Trophoblast cell (in vitro differentiated cells and primary cell): ENCODE measurements at regions not wholly inside any gene's neighbourhood (a gene's known extent, or its start where the extent isn't known, plus 50 kb on each side); places are given as distances from the start of the nearest gene placed in this dataset.

Experiments used
- DNase-seq, 2 donors: peaks; one replicate each; pipeline ENCODE4 v3.0.0-alpha.2; 2016
- H2AFZ ChIP-seq: 2 replicates; pipeline ENCODE4 v1.6.1; 2013; ENCODE audit warnings: low read length, moderate library complexity, mild to moderate bottlenecking; ENCODE audit not compliant: insufficient read depth, poor library complexity
- H2AK5ac ChIP-seq: 2 replicates; pipeline ENCODE4 v1.6.1; 2013; ENCODE audit warnings: mild to moderate bottlenecking, low read length
- H2BK120ac ChIP-seq: 2 replicates; pipeline ENCODE4 v1.6.1; 2013; ENCODE audit warnings: low read length, mild to moderate bottlenecking, moderate library complexity; ENCODE audit not compliant: insufficient read depth, poor library complexity
- H2BK12ac ChIP-seq: 2 replicates; pipeline ENCODE4 v1.6.1; 2013; ENCODE audit warnings: mild to moderate bottlenecking, low read length, moderate library complexity
- H2BK5ac ChIP-seq: 2 replicates; pipeline ENCODE4 v1.6.1; 2013; ENCODE audit warnings: low read length, low read depth, moderate library complexity, mild to moderate bottlenecking; ENCODE audit not compliant: poor library complexity
- H3K14ac ChIP-seq: 2 replicates; pipeline ENCODE4 v1.6.1; 2013; ENCODE audit warnings: mild to moderate bottlenecking, low read length
- H3K18ac ChIP-seq: 2 replicates; pipeline ENCODE4 v1.6.1; 2013; ENCODE audit warnings: mild to moderate bottlenecking, low read length
- H3K23ac ChIP-seq: 2 replicates; pipeline ENCODE4 v1.6.1; 2013; ENCODE audit warnings: low read length
- H3K27ac ChIP-seq: 2 replicates; pipeline ENCODE4 v1.5.1; 2013; ENCODE audit warnings: low read depth, mild to moderate bottlenecking, inconsistent platforms, low read length, moderate library complexity
- H3K27me3 ChIP-seq: 2 replicates; pipeline ENCODE4 v1.6.1; 2013; ENCODE audit warnings: inconsistent platforms, mild to moderate bottlenecking, low read length, moderate library complexity; ENCODE audit not compliant: insufficient read depth
- H3K36me3 ChIP-seq, 2 experiments: 1 replicate in 1 of 2; 2 replicates in 1 of 2; pipeline ENCODE4 v1.6.1; 2013; ENCODE audit warnings: low read length in 2 of 2, mild to moderate bottlenecking in 2 of 2, moderate library complexity in 1 of 2; ENCODE audit not compliant: insufficient read depth in 2 of 2, control insufficient read depth in 1 of 2
- H3K4ac ChIP-seq: 2 replicates; pipeline ENCODE4 v1.6.1; 2013; ENCODE audit warnings: low read depth, mild to moderate bottlenecking, low read length, moderate library complexity
- H3K4me1 ChIP-seq, 2 experiments: 1 replicate in 1 of 2; 2 replicates in 1 of 2; pipeline ENCODE4 v1.6.1; 2013; ENCODE audit warnings: low read length in 2 of 2, mild to moderate bottlenecking in 2 of 2, moderate library complexity in 1 of 2; ENCODE audit not compliant: insufficient read depth in 2 of 2, control insufficient read depth in 1 of 2
- H3K4me2 ChIP-seq: 2 replicates; pipeline ENCODE4 v1.6.1; 2013; ENCODE audit warnings: inconsistent platforms, mild to moderate bottlenecking, low read length, moderate library complexity
- H3K4me3 ChIP-seq: 2 replicates; pipeline ENCODE4 v1.5.1; 2013; ENCODE audit warnings: mild to moderate bottlenecking, low read depth, low read length, inconsistent platforms
- H3K79me1 ChIP-seq: one replicate; pipeline ENCODE4 v1.6.1; 2013; ENCODE audit warnings: low read length
- H3K79me2 ChIP-seq: 2 replicates; pipeline ENCODE4 v1.6.1; 2013; ENCODE audit warnings: low read length, mild to moderate bottlenecking; ENCODE audit not compliant: control insufficient read depth, insufficient read depth, poor library complexity
- H3K9ac ChIP-seq: 2 replicates; pipeline ENCODE4 v1.6.1; 2013; ENCODE audit warnings: mild to moderate bottlenecking, low read length
- H3K9me3 ChIP-seq: 2 replicates; pipeline ENCODE4 v1.6.1; 2013; ENCODE audit warnings: low read depth, mild to moderate bottlenecking, control low read depth, inconsistent platforms, low read length; ENCODE audit not compliant: insufficient read depth
- H4K12ac ChIP-seq: 2 replicates; pipeline ENCODE4 v1.6.1; 2013; ENCODE audit warnings: low read depth, mild to moderate bottlenecking, low read length, moderate library complexity
- H4K8ac ChIP-seq: 2 replicates; pipeline ENCODE4 v1.6.1; 2013; ENCODE audit warnings: low read depth, mild to moderate bottlenecking, low read length, moderate library complexity
- H4K91ac ChIP-seq: one replicate; pipeline ENCODE4 v1.6.1; 2013; ENCODE audit warnings: low read depth, mild to moderate bottlenecking, low read length, moderate library complexity
- WGBS: extraction: QIAGEN DNeasy Blood & Tissue Kit; methylation state at CpG from one replicate; pipeline ENCODE4 v1.1.7; 2013; ENCODE audit warnings: missing lambda C conversion rate; ENCODE audit not compliant: insufficient read length, insufficient coverage; ENCODE audit errors: extremely low coverage; 5-methylcytosine and 5-hydroxymethylcytosine counted together

DNA sequence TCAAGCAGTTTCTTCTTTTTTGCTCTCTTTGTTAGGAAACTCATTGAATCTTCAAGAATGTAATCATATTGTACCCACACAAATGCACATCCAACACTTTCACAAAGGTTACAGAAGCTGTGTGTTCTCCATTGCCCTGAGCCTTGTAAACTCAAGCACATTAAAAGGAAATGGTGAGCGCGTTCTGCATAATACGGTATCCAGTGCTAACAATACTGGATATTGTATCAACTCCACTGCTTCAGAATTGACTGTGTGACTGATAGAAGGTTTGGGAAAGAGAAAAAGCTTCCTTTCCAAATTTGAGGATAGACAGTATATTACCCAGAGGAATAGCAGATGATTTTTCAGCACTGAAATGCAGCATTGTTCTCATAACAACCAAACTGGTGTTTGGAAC lies 268.9 kb upstream of the RBMS3 start:
- WGBS, result no CpG with 5 or more reads among the region's 3 CpGs
- no peak overlapping the region for H4K8ac ChIP-seq
- no peak overlapping the region for H3K23ac ChIP-seq
- H3K79me2 ChIP-seq, result no peaks in the 10 kb centered on the region
- no peak overlapping the region for H2AK5ac ChIP-seq
- H2BK12ac ChIP-seq, result no peak overlapping the region
- H3K36me3 ChIP-seq, result no peaks in the 10 kb centered on the region
- H3K27ac ChIP-seq, result no peak overlapping the region
- no peak overlapping the region for H4K91ac ChIP-seq
- H3K9ac ChIP-seq, result no peak overlapping the region
- H3K4me1 ChIP-seq, result no peaks in the 10 kb centered on the region
- H3K9me3 ChIP-seq, result no peaks in the 10 kb centered on the region
- H2BK5ac ChIP-seq, result no peak overlapping the region
- no peak overlapping the region for H4K12ac ChIP-seq
- H3K14ac ChIP-seq, result no peak overlapping the region
- no peaks in the 10 kb centered on the region for H3K27me3 ChIP-seq
- no peak overlapping the region for H2AFZ ChIP-seq
- H3K4me3 ChIP-seq, result no peak overlapping the region
- no peak overlapping the region for H2BK120ac ChIP-seq
- no peaks in the 10 kb centered on the region for H3K79me1 ChIP-seq
- no peak overlapping the region for H3K4ac ChIP-seq
- no peak for DNase-seq
- H3K18ac ChIP-seq, result no peak overlapping the region
- no peak overlapping the region for H3K4me2 ChIP-seq

DNA sequence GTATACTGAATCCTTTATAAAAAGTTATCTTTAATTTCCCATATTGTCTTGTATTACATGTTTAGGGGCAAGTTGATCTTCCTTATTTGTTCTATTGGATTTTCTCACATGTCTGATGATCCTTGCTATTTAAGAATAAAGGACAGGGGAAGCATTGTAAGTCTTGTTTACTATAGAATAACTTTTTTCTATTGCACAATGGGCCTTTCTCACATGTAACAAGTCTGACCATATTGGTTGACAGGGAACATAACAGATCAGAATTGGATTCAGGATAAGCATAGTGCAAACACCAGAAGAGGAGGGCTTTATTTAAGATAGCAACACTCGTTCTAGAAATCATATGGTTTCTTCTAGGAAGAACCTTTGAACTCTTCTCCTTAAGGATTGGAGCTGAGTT lies 257.9 kb upstream of the RBMS3 start:
- Histone ChIP-seq H3K23ac (no peak overlapping the region), H3K4me3 (no peak overlapping the region), H3K36me3 (no peaks in the 10 kb centered on the region), H3K4me1 (no peaks in the 10 kb centered on the region), H3K18ac (no peak overlapping the region), H4K8ac (no peak overlapping the region), H2BK12ac (no peak overlapping the region), H3K4me2 (no peak overlapping the region), H4K12ac (no peak overlapping the region), H3K79me1 (no peaks in the 10 kb centered on the region), H2AK5ac (no peak overlapping the region), H3K79me2 (no peaks in the 10 kb centered on the region), H3K14ac (no peak overlapping the region), H3K9me3 (no peaks in the 10 kb centered on the region), H3K27ac (no peak overlapping the region), H2AFZ (no peak overlapping the region), H3K27me3 (no peaks in the 10 kb centered on the region), H3K4ac (no peak overlapping the region), H2BK5ac (no peak overlapping the region), H2BK120ac (no peak overlapping the region), H4K91ac (no peak overlapping the region), H3K9ac (no peak overlapping the region)
- DNase-seq, result no peak
- no CpG with 5 or more reads among the region's 1 CpG for WGBS

DNA sequence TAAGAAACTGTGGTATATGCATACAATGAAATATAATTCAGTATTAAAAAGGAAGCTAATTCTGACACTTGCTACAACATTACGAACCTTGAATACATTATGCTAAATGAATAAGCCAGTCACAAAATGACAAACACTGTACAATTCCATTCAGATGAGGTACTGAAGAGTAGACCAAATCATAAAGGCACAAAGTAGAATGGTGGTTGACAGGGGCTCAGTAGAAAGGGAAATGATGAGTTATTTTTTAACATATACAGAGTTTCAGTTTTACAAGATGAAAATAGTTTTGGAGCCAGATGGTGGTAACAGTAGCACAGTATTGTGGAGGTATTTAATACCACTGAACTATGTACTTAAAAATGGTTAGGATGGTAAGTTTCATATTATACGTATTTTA lies 254.6 kb upstream of the RBMS3 start:
- Histone ChIP-seq H3K36me3 (no peaks in the 10 kb centered on the region), H4K91ac (no peak overlapping the region), H2BK120ac (no peak overlapping the region), H3K23ac (no peak overlapping the region), H2AFZ (no peak overlapping the region), H3K4me1 (no peaks in the 10 kb centered on the region), H2AK5ac (no peak overlapping the region), H3K14ac (no peak overlapping the region), H3K4me2 (no peak overlapping the region), H4K8ac (no peak overlapping the region), H3K4me3 (no peak overlapping the region), H3K27ac (no peak overlapping the region), H3K18ac (no peak overlapping the region), H3K79me2 (no peaks in the 10 kb centered on the region), H3K27me3 (no peaks in the 10 kb centered on the region), H3K79me1 (no peaks in the 10 kb centered on the region), H3K4ac (no peak overlapping the region), H4K12ac (no peak overlapping the region), H2BK12ac (no peak overlapping the region), H3K9me3 (no peaks in the 10 kb centered on the region), H2BK5ac (no peak overlapping the region), H3K9ac (no peak overlapping the region)
- DNase-seq, result no peak
- no CpG with 5 or more reads among the region's 2 CpGs for WGBS

DNA sequence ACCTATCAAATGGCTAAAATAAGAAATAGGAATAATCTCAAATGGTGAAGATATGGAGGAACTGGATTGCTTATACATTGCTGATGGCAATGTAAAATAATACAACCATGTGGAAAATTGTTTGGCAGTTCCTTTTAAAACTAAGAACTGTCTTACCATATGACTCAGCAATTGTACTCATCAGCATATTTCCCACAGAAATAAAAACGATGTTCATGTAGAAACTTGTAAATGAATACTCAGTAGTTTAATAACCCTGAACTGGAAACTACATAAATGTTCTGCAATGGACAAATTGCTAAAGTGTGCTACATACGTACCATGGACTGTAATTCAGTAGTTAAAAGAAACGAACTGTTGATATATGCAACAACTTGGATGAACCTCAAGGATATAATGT lies 253.9 kb upstream of the RBMS3 start:
- Histone ChIP-seq H2BK5ac (no peak overlapping the region), H3K4me2 (no peak overlapping the region), H2AFZ (no peak overlapping the region), H3K4me3 (no peak overlapping the region), H3K9ac (no peak overlapping the region), H3K18ac (no peak overlapping the region), H2AK5ac (no peak overlapping the region), H3K27ac (no peak overlapping the region), H3K23ac (no peak overlapping the region), H3K79me2 (no peaks in the 10 kb centered on the region), H4K8ac (no peak overlapping the region), H3K79me1 (no peaks in the 10 kb centered on the region), H2BK12ac (no peak overlapping the region), H3K9me3 (no peaks in the 10 kb centered on the region), H3K14ac (no peak overlapping the region), H3K36me3 (no peaks in the 10 kb centered on the region), H3K4me1 (no peaks in the 10 kb centered on the region), H3K4ac (no peak overlapping the region), H2BK120ac (no peak overlapping the region), H3K27me3 (no peaks in the 10 kb centered on the region), H4K12ac (no peak overlapping the region), H4K91ac (no peak overlapping the region)
- WGBS, result no CpG with 5 or more reads among the region's 3 CpGs
- DNase-seq, result no peak
